Adrenal gland (tissue), 9 donors: ENCODE measurements at regions not wholly inside any gene's neighbourhood (a gene's known extent, or its start where the extent isn't known, plus 50 kb on each side); places are given as distances from the start of the nearest gene placed in this dataset.

ENCODE experiments used
- DNase-seq, 7 donors: peaks; one replicate each; pipeline ENCODE4 v3.0.0-alpha.2; 2019 to 2020
- H3K27ac ChIP-seq, 5 donors: fragments of 200-600 bp; sonication (generic) in 4 of 5; 1 replicate in 3 of 5; 2 replicates in 2 of 5; pipeline versions ENCODE4 v1.5.1 to v1.8.0; 2016 to 2020; ENCODE audit warnings: mild to moderate bottlenecking in 1 of 5
- H3K27me3 ChIP-seq: fragments of 200-600 bp; 2 replicates; pipeline ENCODE4 v1.8.0; 2021
- H3K36me3 ChIP-seq, 2 donors: fragments of 200-600 bp; replicated peaks in 1 of 2; 1 replicate in 1 of 2; 2 replicates in 1 of 2; pipeline versions ENCODE4 v1.5.1 to v1.8.0; 2018 to 2022
- H3K4me1 ChIP-seq, 2 donors: fragments of 200-600 bp; replicated peaks in 1 of 2; 1 replicate in 1 of 2; 2 replicates in 1 of 2; pipeline versions ENCODE4 v1.5.1 to v1.8.0; 2018 to 2021
- H3K4me3 ChIP-seq, 4 donors: fragments of 200-600 bp; sonication (generic) in 3 of 4; one replicate each; pipeline ENCODE4 v1.5.1; 2016 to 2018
- H3K9me3 ChIP-seq, 3 donors: fragments of 200-600 bp; sonication (generic) in 1 of 3; replicated peaks in 1 of 3; 1 replicate in 2 of 3; 2 replicates in 1 of 3; pipeline versions ENCODE4 v1.5.1 to v1.8.0; 2016 to 2021
- CTCF ChIP-seq, 6 experiments: fragments of 450-650 bp in 4 of 6; fragments of 200-600 bp in 2 of 6; sonication (generic) in 1 of 6; IDR thresholded peaks; 1 replicate in 5 of 6; 2 replicates in 1 of 6; pipeline versions ENCODE4 v1.5.1 to v1.8.0; 2016 to 2021; ENCODE audit warnings: antibody characterized with exemption in 6 of 6, mild to moderate bottlenecking in 2 of 6, moderate library complexity in 1 of 6
- POLR2A ChIP-seq, 2 donors: fragments of 450-650 bp; IDR thresholded peaks; one replicate each; pipeline ENCODE4 v1.6.1; 2017; ENCODE audit warnings: antibody characterized with exemption in 2 of 2, mild to moderate bottlenecking in 2 of 2, moderate library complexity in 1 of 2
- WGBS, 4 donors: extraction: QIAGEN DNeasy Blood & Tissue Kit in 2 of 4; methylation state at CpG; one replicate each; pipeline versions ENCODE4 v1.1.5 to v1.1.7; 2013 to 2017; 5-methylcytosine and 5-hydroxymethylcytosine counted together
- intact Hi-C, 2 donors: fragments of 100-400 bp; cut with DNase I; formaldehyde crosslinking; loops; one replicate each; pipeline versions ENCODE4 v1.14.1 to v1.15.0; 2022 to 2023
- donor health status: healthy with polysubstance abuse.
- donor health status: Bipolar disorder and iron deficiency.
- donor health status: DM: yes; HTN: yes; CAD: no.
- donor health status: DM: no; HTN: no; CAD: no.
- donor health status: DM: no; HTN: no; CAD: no.

GRCh38 chr2:209314653-209315052 lies 109.2 kb upstream of the MAP2 start:
- H3K27me3 ChIP-seq: no peaks in the 10 kb centered on the region
- WGBS, 4 donors: 85 to 89% (median 87%) methylated on average over 2 of the region's 2 CpGs
- H3K9me3 ChIP-seq: no peaks in the 10 kb centered on the region
- H3K36me3 ChIP-seq: no peaks in the 10 kb centered on the region
- H3K27ac ChIP-seq: no peak overlapping the region
- DNase-seq: no peak
- intact Hi-C loops: no loop called here
- no peak for TF ChIP-seq CTCF (IDR thresholded peaks at IDR 0.05)
- TF ChIP-seq POLR2A (IDR thresholded peaks at IDR 0.05): no peak
- no peak overlapping the region for H3K4me3 ChIP-seq
- no peaks in the 10 kb centered on the region for H3K4me1 ChIP-seq

DNA sequence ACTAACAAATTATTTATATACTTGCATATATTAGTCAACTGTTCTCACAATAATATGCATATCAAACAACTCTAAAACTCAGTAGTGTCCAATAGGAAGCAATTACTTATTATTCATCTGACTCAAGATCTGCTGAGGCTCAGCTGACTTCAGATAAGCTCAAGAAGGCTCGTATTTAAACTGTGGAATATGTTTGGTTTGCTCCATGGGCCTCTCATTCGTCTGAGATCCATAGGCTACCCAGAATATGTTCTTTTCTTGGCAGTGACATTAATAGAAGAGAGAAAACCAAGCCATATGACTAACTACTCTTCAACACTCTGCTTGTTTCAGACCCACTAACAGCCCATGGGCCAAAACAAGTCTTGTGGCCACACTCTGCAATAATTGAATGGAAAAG lies 107.7 kb upstream of the MAP2 start:
- no peaks in the 10 kb centered on the region for H3K36me3 ChIP-seq
- no peak overlapping the region for H3K4me3 ChIP-seq
- intact Hi-C loops: no loop called here
- WGBS, 4 donors: 40 to 51% (median 44%) methylated on average over 2 of the region's 2 CpGs
- no peak overlapping the region for H3K27ac ChIP-seq
- H3K9me3 ChIP-seq: no peaks in the 10 kb centered on the region
- no peaks in the 10 kb centered on the region for H3K4me1 ChIP-seq
- no peak for DNase-seq
- no peak for TF ChIP-seq CTCF (IDR thresholded peaks at IDR 0.05)
- H3K27me3 ChIP-seq: no peaks in the 10 kb centered on the region

DNA sequence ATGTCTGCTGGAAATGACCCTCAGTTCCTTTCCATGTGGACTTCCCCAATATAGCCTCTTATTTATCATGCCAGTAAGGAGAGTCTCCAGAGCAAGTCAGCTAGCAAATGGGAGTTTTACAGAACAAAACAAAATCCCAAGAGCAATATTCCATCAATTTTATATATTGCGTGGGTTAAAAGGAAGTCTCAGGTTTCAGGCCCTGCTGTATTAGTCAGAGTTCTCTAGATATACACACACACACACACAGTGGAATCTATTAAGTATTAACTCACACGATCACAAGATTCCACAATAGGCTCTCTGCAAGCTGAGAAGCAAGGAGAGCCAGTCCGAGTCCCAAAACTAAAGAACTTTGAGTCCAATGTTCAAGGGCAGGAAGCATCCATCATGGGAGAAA lies 102.8 kb upstream of the MAP2 start:
- H3K36me3 ChIP-seq: no peaks in the 10 kb centered on the region
- no peak for DNase-seq
- H3K9me3 ChIP-seq: no peaks in the 10 kb centered on the region
- no peaks in the 10 kb centered on the region for H3K27me3 ChIP-seq
- TF ChIP-seq CTCF (IDR thresholded peaks at IDR 0.05) (no peak), POLR2A (IDR thresholded peaks at IDR 0.05) (no peak)
- H3K4me3 ChIP-seq: no peak overlapping the region
- no peaks in the 10 kb centered on the region for H3K4me1 ChIP-seq
- intact Hi-C loops: no loop called here
- H3K27ac ChIP-seq: no peak overlapping the region
- 59 to 80% (median 76%) methylated on average over 3 of the region's 3 CpGs for WGBS, 4 donors

GRCh38 chr2:209321581-209321980 lies 102.3 kb upstream of the MAP2 start:
- intact Hi-C loops: no loop called here
- no peak overlapping the region for H3K27ac ChIP-seq
- H3K27me3 ChIP-seq: no peaks in the 10 kb centered on the region
- no peaks in the 10 kb centered on the region for H3K9me3 ChIP-seq
- 79 to 94% (median 84%) methylated on average over 3 of the region's 3 CpGs for WGBS, 4 donors
- no peaks in the 10 kb centered on the region for H3K4me1 ChIP-seq
- TF ChIP-seq CTCF (IDR thresholded peaks at IDR 0.05): no peak
- no peak for TF ChIP-seq POLR2A (IDR thresholded peaks at IDR 0.05)
- no peak for DNase-seq
- H3K36me3 ChIP-seq: no peaks in the 10 kb centered on the region
- H3K4me3 ChIP-seq: no peak overlapping the region
